ENCODE measurements at regions not wholly inside any gene's neighbourhood (a gene's known extent, or its start where the extent isn't known, plus 50 kb on each side); places are given as distances from the start of the nearest gene placed in this dataset.

DNA sequence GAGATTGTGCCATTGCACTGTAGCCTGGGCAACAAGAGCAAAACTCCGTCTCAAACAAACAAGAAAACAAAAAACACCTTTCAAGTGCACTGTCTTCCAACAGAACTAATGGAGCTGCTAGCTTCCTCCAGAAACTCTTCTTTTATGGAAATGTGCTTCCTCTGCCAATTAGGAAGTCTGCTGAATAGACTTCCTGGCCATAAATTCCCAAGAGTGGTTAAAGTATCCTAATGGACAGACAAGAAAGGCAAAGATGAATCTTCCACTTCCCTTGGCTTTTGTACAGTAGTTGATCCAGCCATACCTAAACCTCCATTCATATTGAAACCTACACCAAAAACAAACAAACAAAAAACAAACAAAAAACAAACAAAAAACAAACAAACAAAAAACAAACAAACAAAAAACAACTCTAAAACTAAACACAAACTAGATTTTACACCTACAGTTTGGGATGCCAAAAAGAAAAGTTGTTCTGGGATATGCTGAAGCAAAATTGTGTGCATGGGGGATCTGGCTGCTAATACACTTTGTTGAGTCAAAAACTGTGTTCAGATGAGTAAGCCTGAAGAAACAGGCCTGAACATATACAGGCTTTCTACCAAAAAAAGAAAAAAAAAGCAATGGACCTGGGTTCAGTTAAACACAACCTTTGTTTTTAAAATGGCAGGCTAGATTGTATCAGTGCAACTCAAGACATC is 59.8 kb upstream of the CARMIL1 start:
- H2AFZ ChIP-seq (replicated peaks; ENCODE audit: low read length, poor library complexity), result no peak overlapping the region
- no peak overlapping the region for H4K8ac ChIP-seq (ENCODE audit: low read depth in 2 of 2, low read length in 2 of 2)
- intact Hi-C loops (cut with micrococcal nuclease) (no loop called here), dilution Hi-C loops (cut with HindIII; ENCODE audit: low sequenced_read_pairs, unreplicated experiment) (no loop called here), in situ Hi-C loops (cut with MboI; ENCODE audit: low sequenced_read_pairs) (no loop called here)
- no peak overlapping the region for H3K18ac ChIP-seq (ENCODE audit: low read depth, low read length)
- no peak overlapping the region for H4K5ac ChIP-seq (ENCODE audit: low read depth, low read length)
- no peaks in the 10 kb centered on the region for H3K9me1 ChIP-seq (ENCODE audit: insufficient read depth, low read length)
- H3K14ac ChIP-seq (replicated peaks; ENCODE audit: low read depth, low read length), result no peak overlapping the region
- no peak for ATAC-seq (ENCODE audit: low read depth)
- H2AK9ac ChIP-seq (replicated peaks; ENCODE audit: low read depth, low read length, poor library complexity), result no peak overlapping the region
- no peaks in the 10 kb centered on the region for H3K4me1 ChIP-seq (ENCODE audit: control insufficient read depth, insufficient read depth, low read length)
- H2AK5ac ChIP-seq (ENCODE audit: low read depth, low read length), result no peak overlapping the region
- no peaks in the 10 kb centered on the region for H3K79me1 ChIP-seq (ENCODE audit: low read depth in 1 of 2, low read length in 2 of 2)
- no peak overlapping the region for H2BK15ac ChIP-seq (ENCODE audit: low read depth, low read length)
- no peak overlapping the region for H2BK120ac ChIP-seq (ENCODE audit: low read depth, low read length)
- H3K36me3 ChIP-seq (ENCODE audit: control insufficient read depth, insufficient read depth, low read length), result no peaks in the 10 kb centered on the region
- H2BK5ac ChIP-seq (ENCODE audit: low read depth, low read length, poor library complexity, severe bottlenecking), result no peak overlapping the region
- no peak overlapping the region for H3K27ac ChIP-seq (ENCODE audit: insufficient read depth, low read length)
- H3K4me2 ChIP-seq (ENCODE audit: low read depth, low read length), result no peak overlapping the region
- H3K23ac ChIP-seq (ENCODE audit: low read depth, low read length), result no peak overlapping the region
- H2BK20ac ChIP-seq (ENCODE audit: low read depth, low read length), result no peak overlapping the region
- H3K9me3 ChIP-seq (ENCODE audit: control insufficient read depth, insufficient read depth, low read length), result no peaks in the 10 kb centered on the region
- BruUV-seq (replicated peaks), result no TSS peak
- H3K9ac ChIP-seq (ENCODE audit: low read depth, low read length), result no peak overlapping the region
- ChIA-PET CTCF (interaction anchor here (0.5 kb wide), 1 partner anchor 237 kb away, joined by 3 read pairs; no protein-coding TSS in a partner anchor), POLR2A (ENCODE audit: unreplicated experiment) (no interaction called here)
- no CpG with 5 or more reads among the region's 1 CpG for WGBS, 2 experiments (ENCODE audit: extremely low coverage in 2 of 2, insufficient read length in 1 of 2)
- DNase-seq, result no peak
- no peak overlapping the region for H3K4me3 ChIP-seq (ENCODE audit: insufficient read depth, low read depth, low read length)
- no peak overlapping the region for H4K91ac ChIP-seq (ENCODE audit: insufficient read depth, low read depth, low read length)
- no peak for TF ChIP-seq FOS (IDR thresholded peaks at IDR 0.05; ENCODE audit: low read depth, low read length)
- TF ChIP-seq, protein P1, sequence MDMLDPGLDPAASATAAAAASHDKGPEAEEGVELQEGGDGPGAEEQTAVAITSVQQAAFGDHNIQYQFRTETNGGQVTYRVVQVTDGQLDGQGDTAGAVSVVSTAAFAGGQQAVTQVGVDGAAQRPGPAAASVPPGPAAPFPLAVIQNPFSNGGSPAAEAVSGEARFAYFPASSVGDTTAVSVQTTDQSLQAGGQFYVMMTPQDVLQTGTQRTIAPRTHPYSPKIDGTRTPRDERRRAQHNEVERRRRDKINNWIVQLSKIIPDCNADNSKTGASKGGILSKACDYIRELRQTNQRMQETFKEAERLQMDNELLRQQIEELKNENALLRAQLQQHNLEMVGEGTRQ (IDR thresholded peaks at IDR 0.05; ENCODE audit: low read depth, low read length), result no peak
- TF ChIP-seq NFE2L2 (IDR thresholded peaks at IDR 0.05; ENCODE audit: low read depth, low read length), result no peak
- no peak for TF ChIP-seq MAFK (IDR thresholded peaks at IDR 0.05; ENCODE audit: low read depth, low read length)
- no peak for TF ChIP-seq MXI1 (IDR thresholded peaks at IDR 0.05; ENCODE audit: borderline replicate concordance, low read depth, low read length)
- no peak for TF ChIP-seq CEBPB (IDR thresholded peaks at IDR 0.05; ENCODE audit: low read depth, low read length)
- no peak for TF ChIP-seq POLR2A (IDR thresholded peaks at IDR 0.05; ENCODE audit: low read depth, low read length)
- no peak for TF ChIP-seq BHLHE40 (IDR thresholded peaks at IDR 0.05; ENCODE audit: low read depth, low read length)
- TF ChIP-seq, protein P2, sequence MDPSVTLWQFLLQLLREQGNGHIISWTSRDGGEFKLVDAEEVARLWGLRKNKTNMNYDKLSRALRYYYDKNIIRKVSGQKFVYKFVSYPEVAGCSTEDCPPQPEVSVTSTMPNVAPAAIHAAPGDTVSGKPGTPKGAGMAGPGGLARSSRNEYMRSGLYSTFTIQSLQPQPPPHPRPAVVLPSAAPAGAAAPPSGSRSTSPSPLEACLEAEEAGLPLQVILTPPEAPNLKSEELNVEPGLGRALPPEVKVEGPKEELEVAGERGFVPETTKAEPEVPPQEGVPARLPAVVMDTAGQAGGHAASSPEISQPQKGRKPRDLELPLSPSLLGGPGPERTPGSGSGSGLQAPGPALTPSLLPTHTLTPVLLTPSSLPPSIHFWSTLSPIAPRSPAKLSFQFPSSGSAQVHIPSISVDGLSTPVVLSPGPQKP (IDR thresholded peaks at IDR 0.05; ENCODE audit: borderline replicate concordance, low read depth, low read length), result no peak
- TF ChIP-seq RFX5 (IDR thresholded peaks at IDR 0.05; ENCODE audit: low read depth, low read length), result no peak
- TF ChIP-seq SMC3 (IDR thresholded peaks at IDR 0.05; ENCODE audit: low read depth, low read length), result no peak
- no peaks in the 10 kb centered on the region for H4K20me1 ChIP-seq (ENCODE audit: insufficient read depth, low read length)
- H3K27me3 ChIP-seq (ENCODE audit: control insufficient read depth, insufficient read depth, low read length), result no peaks in the 10 kb centered on the region
- H3K4ac ChIP-seq (ENCODE audit: low read depth, low read length), result no peak overlapping the region
- no peak overlapping the region for H3K56ac ChIP-seq (ENCODE audit: extremely low read depth, insufficient read depth, low read length)

Measured in IMR-90 (cell line).